22Rv1 (cell line): ENCODE measurements at regions not wholly inside any gene's neighbourhood (a gene's known extent, or its start where the extent isn't known, plus 50 kb on each side); places are given as distances from the start of the nearest gene placed in this dataset.

ENCODE experiments used
- ZFX ChIP-seq: fragments of 450-650 bp; IDR thresholded peaks from 2 replicates; pipeline ENCODE4 v1.6.1; 2017; ENCODE audit warnings: antibody characterized with exemption, borderline replicate concordance
- TF ChIP-seq, protein P1 (sequence below): fragments of 450-650 bp; IDR thresholded peaks from 2 replicates; pipeline ENCODE4 v1.5.1; 2017; ENCODE audit warnings: mild to moderate bottlenecking

DNA sequence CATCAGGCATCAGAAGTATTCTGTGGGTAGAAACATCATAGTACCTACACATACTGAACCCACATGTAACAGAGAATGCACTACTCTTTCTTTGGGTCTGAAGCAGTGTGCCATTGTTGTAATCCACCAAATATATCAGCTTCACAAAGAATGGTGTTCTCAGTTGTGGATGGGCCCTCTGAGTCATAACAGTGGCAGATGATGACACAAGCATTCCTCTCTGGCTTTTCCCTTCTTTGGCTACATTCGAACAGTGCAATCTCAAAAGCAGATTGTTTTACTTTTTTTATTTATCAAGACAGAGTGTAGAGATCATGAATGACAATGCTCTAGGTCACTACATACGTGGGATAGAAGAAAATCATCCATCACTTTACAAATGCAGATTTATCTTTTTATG lies 247.2 kb upstream of the EPHA5 start:
- TF ChIP-seq, protein P1, sequence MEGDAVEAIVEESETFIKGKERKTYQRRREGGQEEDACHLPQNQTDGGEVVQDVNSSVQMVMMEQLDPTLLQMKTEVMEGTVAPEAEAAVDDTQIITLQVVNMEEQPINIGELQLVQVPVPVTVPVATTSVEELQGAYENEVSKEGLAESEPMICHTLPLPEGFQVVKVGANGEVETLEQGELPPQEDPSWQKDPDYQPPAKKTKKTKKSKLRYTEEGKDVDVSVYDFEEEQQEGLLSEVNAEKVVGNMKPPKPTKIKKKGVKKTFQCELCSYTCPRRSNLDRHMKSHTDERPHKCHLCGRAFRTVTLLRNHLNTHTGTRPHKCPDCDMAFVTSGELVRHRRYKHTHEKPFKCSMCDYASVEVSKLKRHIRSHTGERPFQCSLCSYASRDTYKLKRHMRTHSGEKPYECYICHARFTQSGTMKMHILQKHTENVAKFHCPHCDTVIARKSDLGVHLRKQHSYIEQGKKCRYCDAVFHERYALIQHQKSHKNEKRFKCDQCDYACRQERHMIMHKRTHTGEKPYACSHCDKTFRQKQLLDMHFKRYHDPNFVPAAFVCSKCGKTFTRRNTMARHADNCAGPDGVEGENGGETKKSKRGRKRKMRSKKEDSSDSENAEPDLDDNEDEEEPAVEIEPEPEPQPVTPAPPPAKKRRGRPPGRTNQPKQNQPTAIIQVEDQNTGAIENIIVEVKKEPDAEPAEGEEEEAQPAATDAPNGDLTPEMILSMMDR = no peak
- no peak for TF ChIP-seq ZFX
